M059J (cell line): ENCODE measurements at regions not wholly inside any gene's neighbourhood (a gene's known extent, or its start where the extent isn't known, plus 50 kb on each side); places are given as distances from the start of the nearest gene placed in this dataset.
"Not testable (repeated sequence)": the region's sequence is repeated elsewhere in the genome, so short reads cannot be mapped to it uniquely, and the experiment has no call there.

ENCODE experiments used
- DNase-seq: peaks from one replicate; pipeline ENCODE4 v3.0.0-alpha.2; 2012; ENCODE audit warnings: low read depth

GRCh38 chr2:194696690-194697089, 960.3 kb upstream of the SLC39A10 start:
- DNase-seq: no peak

GRCh38 chr2:194686569-194686968, 970.5 kb upstream of the SLC39A10 start:
- no peak for DNase-seq

GRCh38 chr2:194674043-194674442, 983.0 kb upstream of the SLC39A10 start:
- DNase-seq: no peak

GRCh38 chr2:194672994-194673393, 984.0 kb upstream of the SLC39A10 start:
- no peak for DNase-seq

DNA sequence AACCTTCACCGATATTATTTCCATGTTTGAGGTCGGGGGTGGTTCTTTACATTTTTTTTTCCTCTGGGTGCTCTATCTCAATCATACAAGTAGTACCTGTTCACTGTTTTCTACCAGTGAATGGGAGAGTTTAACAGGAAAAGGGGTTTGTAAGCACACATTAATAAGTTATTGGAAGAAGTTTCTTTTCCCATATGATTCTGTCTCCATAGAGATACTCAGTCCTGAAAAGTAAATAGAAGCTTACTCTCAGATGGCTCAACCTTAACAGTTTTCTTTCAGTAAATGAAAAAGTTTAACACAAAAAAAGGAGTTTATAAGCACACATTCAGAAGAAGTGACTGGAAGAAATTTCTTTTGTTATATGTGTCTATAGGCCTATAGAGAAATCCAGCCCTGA, 995.6 kb upstream of the SLC39A10 start:
- DNase-seq: no peak

GRCh38 chr2:194639057-194639456, 1018.0 kb upstream of the SLC39A10 start:
- DNase-seq: not testable (repeated sequence)

DNA sequence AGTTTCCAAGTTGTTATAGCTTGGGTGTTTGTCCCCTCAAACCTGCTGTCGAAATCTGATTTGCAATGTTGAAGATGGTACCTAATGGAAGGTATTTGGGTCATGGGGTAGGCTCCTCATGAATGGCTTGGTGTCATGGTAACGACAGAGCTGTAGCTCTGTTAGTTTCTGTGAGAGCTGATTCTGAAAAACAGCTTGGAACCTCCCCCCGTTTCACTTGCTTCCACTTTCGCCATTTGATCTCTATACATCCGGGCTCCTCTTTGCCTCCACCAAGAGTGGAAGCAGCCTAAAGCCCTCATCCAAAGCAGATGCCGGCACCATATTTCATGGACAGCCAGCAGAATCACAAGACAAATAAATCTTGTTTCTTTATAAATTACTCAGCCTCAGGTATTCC, 1035.1 kb upstream of the SLC39A10 start:
- DNase-seq: no peak

GRCh38 chr2:194619366-194619765, 1037.7 kb upstream of the SLC39A10 start:
- peak; percentile 3 for DNase-seq

- DNase-seq: no peak
Observed at GRCh38 chr2:194618432-194618831, 1038.6 kb upstream of the SLC39A10 start.

GRCh38 chr2:194616334-194616733, 1040.7 kb upstream of the SLC39A10 start:
- DNase-seq: no peak

GRCh38 chr2:194610297-194610696, 1046.7 kb upstream of the SLC39A10 start:
- no peak for DNase-seq

DNA sequence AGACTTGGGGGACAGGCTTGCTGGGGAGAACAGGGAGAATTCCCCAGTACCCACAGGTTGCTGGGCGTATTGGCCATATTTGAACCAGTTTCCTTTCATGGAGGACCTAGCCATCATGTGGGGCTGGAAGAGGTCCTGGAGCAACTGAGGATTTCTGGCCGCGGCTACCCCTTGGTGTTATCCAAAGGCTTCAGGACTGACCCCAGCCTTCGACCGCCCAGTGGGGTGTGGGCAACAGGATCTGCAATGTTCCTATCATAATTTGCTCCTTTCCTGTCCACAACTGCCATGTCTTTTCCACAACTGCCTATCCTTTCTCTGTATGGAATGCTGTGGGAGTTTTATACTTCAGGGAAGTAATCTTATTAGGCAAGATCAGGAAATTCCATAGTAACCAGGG, 1053.6 kb upstream of the SLC39A10 start:
- no peak for DNase-seq

DNA sequence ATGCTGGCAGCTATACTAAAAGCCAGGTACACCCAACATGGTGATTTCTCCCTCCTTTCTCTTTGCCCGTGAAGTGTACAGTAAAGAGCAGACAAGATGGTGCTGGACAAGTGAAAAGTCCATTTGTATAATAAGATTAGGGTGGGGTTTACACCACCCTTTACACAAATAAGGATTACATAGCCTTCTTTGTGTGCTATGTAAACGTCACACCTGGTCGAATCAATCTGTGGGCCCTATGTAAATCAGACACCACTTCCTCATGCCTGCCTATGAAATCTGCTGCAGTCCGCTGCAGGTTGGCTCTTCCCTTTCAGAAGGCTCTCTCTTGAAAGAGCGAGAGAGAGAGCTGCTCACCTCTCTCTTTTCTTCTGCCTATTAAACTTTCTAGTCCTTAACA, 1054.3 kb upstream of the SLC39A10 start:
- DNase-seq: no peak

- DNase-seq: peak; percentile 15
Observed at GRCh38 chr2:194591192-194591591, 1065.8 kb upstream of the SLC39A10 start.

DNA sequence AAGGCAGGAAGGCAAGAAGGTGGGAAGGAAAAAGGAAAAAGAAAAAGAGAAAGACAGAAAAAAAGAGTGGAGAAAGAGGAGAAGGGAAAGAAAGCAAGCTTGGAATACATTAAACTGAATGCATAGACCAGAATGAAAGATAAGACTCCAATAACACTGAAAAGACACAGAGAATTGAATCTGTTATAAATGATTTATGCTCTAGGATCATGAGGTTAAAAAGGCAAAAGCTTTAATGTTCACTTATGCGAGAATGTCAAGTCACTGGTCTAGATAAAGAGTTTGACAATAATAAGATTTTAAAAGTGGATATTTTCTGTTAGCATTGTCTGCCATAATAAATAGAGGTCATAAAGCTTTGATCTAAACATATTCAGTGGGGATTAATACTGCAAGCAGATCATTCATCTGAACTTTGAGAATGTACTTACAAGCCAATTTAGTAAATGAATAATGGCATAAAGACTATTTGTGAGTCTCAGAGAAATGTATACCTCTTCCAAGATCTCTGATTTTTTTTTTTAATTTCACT, 1069.2 kb upstream of the SLC39A10 start:
- DNase-seq: no peak

GRCh38 chr2:194567661-194568017, 1089.4 kb upstream of the SLC39A10 start:
- DNase-seq: no peak

GRCh38 chr2:194566907-194567660, 1089.9 kb upstream of the SLC39A10 start:
- no peak for DNase-seq

DNA sequence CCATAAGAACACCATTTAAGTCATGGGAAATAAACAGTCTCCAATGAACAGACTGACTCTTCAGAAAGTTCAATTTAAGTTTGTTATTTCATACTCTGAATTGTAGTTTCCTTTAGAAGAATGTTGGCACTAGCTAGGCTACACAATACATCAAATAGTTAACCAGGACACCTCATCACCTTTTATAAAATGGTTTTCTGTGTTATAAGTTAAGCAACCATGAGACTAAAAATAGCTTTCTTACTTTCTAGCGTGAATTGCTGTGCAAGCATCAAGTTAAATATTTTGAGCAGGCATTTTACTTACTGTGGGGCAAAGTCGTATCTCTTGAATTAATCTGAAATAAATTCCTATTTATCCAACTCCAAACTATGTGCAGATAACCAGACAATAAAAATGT, 1092.6 kb upstream of the SLC39A10 start:
- no peak for DNase-seq

DNA sequence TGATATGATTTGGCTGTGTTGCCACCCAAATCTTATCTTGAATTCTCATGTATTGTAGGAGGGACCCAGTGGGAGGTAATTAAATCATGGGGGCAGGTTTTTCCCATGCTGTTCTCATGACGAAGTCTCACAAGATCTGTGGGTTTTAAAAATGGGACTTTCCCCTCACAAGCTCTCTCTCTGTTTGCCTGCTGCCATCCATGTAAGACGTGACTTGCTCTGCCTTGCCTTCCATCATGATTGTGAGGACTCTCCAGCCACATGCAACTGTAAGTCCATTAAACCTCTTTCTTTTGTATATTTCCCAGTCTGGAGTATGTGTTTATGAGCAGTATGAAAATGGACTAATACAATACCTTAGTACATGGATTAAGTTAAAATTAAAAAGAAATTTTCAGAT, 1094.7 kb upstream of the SLC39A10 start:
- no peak for DNase-seq

DNA sequence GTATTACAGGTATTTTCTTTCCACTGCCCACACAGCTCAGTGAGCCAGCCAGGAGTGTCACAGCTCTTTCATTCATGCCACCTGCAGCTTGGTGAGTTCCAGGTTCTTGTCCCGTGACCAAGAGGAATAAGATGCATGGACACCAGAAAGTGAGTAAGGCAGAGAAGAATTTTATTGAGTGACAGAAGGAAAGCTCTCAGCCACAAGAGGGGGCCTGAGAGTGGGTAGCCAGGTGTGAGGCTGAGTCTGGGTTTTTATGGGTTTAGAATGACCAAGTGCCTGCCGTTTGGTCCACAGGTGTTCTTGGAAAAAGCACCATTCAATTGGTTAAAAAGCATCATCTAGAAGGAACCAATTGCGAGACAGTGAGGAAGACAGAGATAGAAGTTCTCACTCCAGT, 1097.1 kb upstream of the SLC39A10 start:
- no peak for DNase-seq

GRCh38 chr2:194559523-194559922, 1097.5 kb upstream of the SLC39A10 start:
- no peak for DNase-seq

DNA sequence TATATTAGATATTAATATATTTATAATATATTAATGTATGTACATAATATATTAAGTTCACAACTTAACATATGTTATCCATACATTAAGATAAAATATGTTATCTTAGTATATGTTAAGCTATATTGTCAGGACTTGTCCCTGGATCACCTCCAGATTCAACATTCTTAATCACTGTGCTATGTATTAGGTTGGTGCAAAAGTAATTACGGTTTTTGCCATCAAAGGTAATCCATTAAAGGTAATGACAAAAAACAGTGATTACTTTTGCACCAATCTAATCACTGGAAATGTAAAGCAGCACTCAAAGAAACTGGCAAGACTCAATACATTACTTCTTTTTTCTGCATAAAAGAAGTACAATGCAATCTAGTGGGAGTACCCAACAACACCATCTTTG, 1099.0 kb upstream of the SLC39A10 start:
- no peak for DNase-seq

GRCh38 chr2:194556629-194557028, 1100.4 kb upstream of the SLC39A10 start:
- no peak for DNase-seq

- no peak for DNase-seq
Observed at GRCh38 chr2:194553980-194554379, 1103.0 kb upstream of the SLC39A10 start.
